K562 (cell line): ENCODE measurements at regions not wholly inside any gene's neighbourhood (a gene's known extent, or its start where the extent isn't known, plus 50 kb on each side); places are given as distances from the start of the nearest gene placed in this dataset.

Experiments
- ATAC-seq: fragments of 200-7000 bp; cut with Tn5 transposase; 3 replicates; pipeline ENCODE4 v1.9.1; 2020; ENCODE audit warnings: moderate library complexity
- BruUV-seq: library from RNA; stranded (reverse); fragments of 400-500 nt; replicated peaks from 2 replicates; lab custom pipeline; 2021; lab: Mats Ljungman, UMichigan
- CTCF ChIA-PET: fragments of 300-600 bp; formaldehyde crosslinking; extraction: SDS; loops from one replicate; lab custom pipeline; 2021; ENCODE audit warnings: low intra/inter-chr PET ratio; lab: Yijun Ruan, JAX
- POLR2A ChIA-PET: fragments of 300-600, 350-650 bp; sonication (Branson Sonifier 250); formaldehyde crosslinking; extraction: SDS; loops from one replicate; lab custom pipeline; 2021; ENCODE audit warnings: antibody characterized with exemption, inconsistent platforms; lab: Yijun Ruan, JAX
- DNase-seq, 4 experiments: peaks; one replicate each; pipeline versions ENCODE4 v3.0.0 to v3.0.0-alpha.2; 2011 to 2018; ENCODE audit warnings: low spot score in 3 of 4, mixed read lengths in 3 of 4; ENCODE audit errors: extremely low read depth in 1 of 4
- FAIRE-seq: peaks from 2 replicates; lab custom pipeline; 2011; peaks lifted over from hg19 to GRCh38; lab: Jason Lieb, UNC
- H2AFZ ChIP-seq: 2 replicates; pipeline ENCODE4 v1.6.0; 2011; ENCODE audit warnings: low read depth, low read length, control low read depth, inconsistent platforms
- H3K27ac ChIP-seq: fragments of 200-600 bp; 3 replicates; pipeline ENCODE4 v1.8.0; 2011; ENCODE audit warnings: low read depth, mild to moderate bottlenecking, control low read depth, inconsistent platforms, low read length, moderate library complexity, mixed read lengths; ENCODE audit errors: extremely low read depth
- H3K27me3 ChIP-seq, 2 experiments: fragments of 300-600 bp in 1 of 2; 2 replicates in 1 of 2; 3 replicates in 1 of 2; pipeline versions ENCODE4 v1.6.0 to v1.8.0; 2011; ENCODE audit warnings: inconsistent platforms in 2 of 2, low read length in 2 of 2, mild to moderate bottlenecking in 1 of 2, mixed read lengths in 1 of 2, moderate library complexity in 1 of 2; ENCODE audit not compliant: control insufficient read depth in 2 of 2, insufficient read depth in 2 of 2
- H3K36me3 ChIP-seq: fragments of 300-600 bp; 3 replicates; pipeline ENCODE4 v1.8.0; 2011; ENCODE audit warnings: mild to moderate bottlenecking, low read length, inconsistent platforms; ENCODE audit not compliant: control insufficient read depth, insufficient read depth
- H3K4me1 ChIP-seq, 2 experiments: fragments of 200-600 bp in 1 of 2; replicated peaks in 1 of 2; 2 replicates in 1 of 2; 3 replicates in 1 of 2; pipeline versions ENCODE4 v1.5.1 to v1.8.0; 2011; ENCODE audit warnings: inconsistent platforms in 2 of 2, low read length in 2 of 2, mild to moderate bottlenecking in 1 of 2, mixed read lengths in 1 of 2, moderate library complexity in 1 of 2; ENCODE audit not compliant: control insufficient read depth in 2 of 2, insufficient read depth in 2 of 2
- H3K4me2 ChIP-seq: 2 replicates; pipeline ENCODE4 v1.6.1; 2011; ENCODE audit warnings: low read length, control low read depth, inconsistent platforms, mixed read lengths; ENCODE audit not compliant: insufficient read depth
- H3K4me3 ChIP-seq: fragments of 200-600 bp; sonication (generic), shearing (Covaris generic); 2 replicates; pipeline ENCODE4 v1.5.1; 2016; ENCODE audit warnings: control low read depth, inconsistent platforms
- H3K79me2 ChIP-seq: fragments of 200-600 bp; 3 replicates; pipeline ENCODE4 v1.8.0; 2011; ENCODE audit warnings: low read length, inconsistent platforms; ENCODE audit not compliant: control insufficient read depth, insufficient read depth
- H3K9ac ChIP-seq, 2 experiments: 2 replicates each; pipeline versions ENCODE4 v1.6.0 to v1.6.1; 2011; ENCODE audit warnings: low read depth in 2 of 2, low read length in 2 of 2, control low read depth in 1 of 2, inconsistent platforms in 1 of 2, mild to moderate bottlenecking in 1 of 2, mixed read lengths in 1 of 2; ENCODE audit not compliant: insufficient read depth in 1 of 2
- H3K9me1 ChIP-seq: one replicate; pipeline ENCODE4 v1.6.0; 2011; ENCODE audit warnings: inconsistent platforms, mild to moderate bottlenecking, low read length, moderate library complexity; ENCODE audit not compliant: control insufficient read depth, insufficient read depth
- H3K9me3 ChIP-seq: replicated peaks from 2 replicates; pipeline ENCODE4 v1.5.1; 2011; ENCODE audit warnings: low read depth, low read length, inconsistent platforms; ENCODE audit not compliant: control insufficient read depth, insufficient read depth
- H4K20me1 ChIP-seq: replicated peaks from 2 replicates; pipeline ENCODE4 v1.6.1; 2011; ENCODE audit warnings: low read length, inconsistent platforms, mixed read lengths; ENCODE audit not compliant: control insufficient read depth, insufficient read depth
- CREM ChIP-seq: IDR thresholded peaks from 2 replicates; pipeline ENCODE4 v1.6.1; 2014; ENCODE audit warnings: antibody characterized with exemption, low read depth
- GATA2 ChIP-seq: sonication (generic); formaldehyde crosslinking; IDR thresholded peaks from 2 replicates; pipeline ENCODE4 v1.4.0; 2020; ENCODE audit warnings: mild to moderate bottlenecking, missing genetic modification reagents
- MAFG ChIP-seq: fragments of 450-650 bp; conservative IDR thresholded peaks from 2 replicates; pipeline ENCODE4 v1.6.1; 2016; ENCODE audit warnings: missing genetic modification characterization, missing compliant biosample characterization
- MCM2 ChIP-seq: fragments of 450-650 bp; IDR thresholded peaks from 2 replicates; pipeline ENCODE4 v1.6.1; 2017; ENCODE audit warnings: low read depth, mild to moderate bottlenecking
- NUFIP1 ChIP-seq: fragments of 450-650 bp; IDR thresholded peaks from 2 replicates; pipeline ENCODE4 v1.6.1; 2018; ENCODE audit not compliant: partially characterized antibody
- SRF ChIP-seq, 2 experiments: fragments of 250-450, 450-650 bp in 1 of 2; sonication (Bioruptor Pico) in 1 of 2; sonication (generic) in 1 of 2; formaldehyde crosslinking; IDR thresholded peaks; 2 replicates each; pipeline versions ENCODE4 v1.5.0 to v1.5.1; 2020 to 2022; ENCODE audit warnings: mild to moderate bottlenecking in 1 of 2, missing genetic modification reagents in 1 of 2
- THRAP3 ChIP-seq: fragments of 450-650 bp; IDR thresholded peaks from 2 replicates; pipeline ENCODE4 v1.6.1; 2016; ENCODE audit warnings: mild to moderate bottlenecking, inconsistent platforms, borderline replicate concordance
- ZNF121 ChIP-seq: sonication (generic); formaldehyde crosslinking; conservative IDR thresholded peaks from 2 replicates; pipeline ENCODE4 v1.8.0; 2022; ENCODE audit warnings: missing genetic modification reagents
- ZNF316 ChIP-seq: fragments of 450-650 bp; IDR thresholded peaks from 2 replicates; pipeline ENCODE4 v1.6.1; 2016
- ZNF551 ChIP-seq: fragments of 250-450 bp; sonication (Bioruptor Pico); IDR thresholded peaks from 2 replicates; pipeline ENCODE4 v1.5.0; 2021; ENCODE audit warnings: mild to moderate bottlenecking, moderate library complexity
- ZNF785 ChIP-seq: fragments of 250-450 bp; sonication (Bioruptor Pico); IDR thresholded peaks from 2 replicates; pipeline ENCODE4 v1.4.0; 2020; ENCODE audit warnings: mild to moderate bottlenecking
- WGBS: fragments of 100-300 bp; shearing (Covaris generic); methylation state at CpG from one replicate; pipeline ENCODE4 v1.1.6; 2016; ENCODE audit warnings: low coverage, mixed read lengths; ENCODE audit not compliant: insufficient coverage; ENCODE audit errors: missing lambda C conversion rate; 5-methylcytosine and 5-hydroxymethylcytosine counted together
- in situ Hi-C: fragments of 300-500 bp; cut with MboI; formaldehyde crosslinking; loops from 4 replicates; pipeline ENCODE4 v1.15.0; 2018; ENCODE audit warnings: inconsistent platforms, mixed read lengths
- intact Hi-C: fragments of 100-400 bp; cut with micrococcal nuclease; formaldehyde crosslinking; loops from 2 replicates; pipeline ENCODE4 v1.14.2; 2022
- TF ChIP-seq, protein P1 (sequence below): fragments of 250-450 bp; sonication (Bioruptor Pico); IDR thresholded peaks from 2 replicates; pipeline ENCODE4 v1.5.0; 2020; ENCODE audit warnings: mild to moderate bottlenecking

DNA sequence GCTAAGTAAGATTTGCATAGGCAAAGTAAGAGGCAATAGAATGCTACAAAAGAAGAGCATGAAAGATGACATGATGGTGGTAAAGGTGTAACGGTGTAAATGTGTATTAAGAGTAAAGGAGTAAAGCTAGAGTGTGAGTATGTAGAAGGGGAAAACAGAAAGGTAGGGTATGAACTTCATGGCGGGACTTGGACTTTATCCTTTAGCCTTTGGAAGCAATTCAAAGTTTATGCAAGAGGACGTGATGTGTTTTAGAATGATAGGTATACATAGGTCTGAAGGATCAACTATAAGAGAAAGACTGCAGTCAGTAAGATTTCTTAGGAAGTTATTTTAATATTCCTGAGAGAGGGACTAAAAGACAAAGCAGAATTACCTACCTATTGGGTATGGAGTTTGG is 358.0 kb upstream of the FAT3 start (continued):
- no peak for TF ChIP-seq ZNF551 (CRISPR knock-in tag)
- TF ChIP-seq NUFIP1, result no peak

DNA sequence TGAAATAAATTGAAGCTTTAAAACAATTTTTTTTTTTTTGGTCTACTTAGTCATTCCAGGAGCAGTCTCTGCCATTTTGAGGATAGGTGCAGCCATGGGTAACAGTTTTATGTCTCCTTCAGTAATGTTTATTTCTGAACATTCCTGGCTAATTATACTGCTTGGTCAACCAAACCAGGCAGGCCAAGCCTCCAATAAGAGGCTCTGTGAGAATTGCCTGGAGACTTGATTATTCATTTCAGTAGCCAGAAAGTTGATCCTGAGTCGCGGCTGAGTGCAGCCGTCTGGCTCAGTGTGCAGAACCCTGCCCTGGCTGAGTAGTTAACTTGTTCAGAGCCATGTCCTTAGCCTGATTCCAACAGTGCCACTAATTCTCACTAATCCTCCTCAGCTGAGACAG is 364.0 kb upstream of the FAT3 start:
- Histone ChIP-seq H2AFZ (no peak overlapping the region), H3K4me3 (no peak overlapping the region), H3K27me3 (no peaks in the 10 kb centered on the region), H3K9me3 (no peaks in the 10 kb centered on the region; the same call in 1 of the 2 replicates), H3K4me1 (no peaks in the 10 kb centered on the region), H3K27ac (no peak overlapping the region), H3K9ac (no peak overlapping the region), H3K79me2 (no peaks in the 10 kb centered on the region), H3K4me2 (no peak overlapping the region), H3K36me3 (no peaks in the 10 kb centered on the region), H4K20me1 (no peaks in the 10 kb centered on the region), H3K9me1 (no peaks in the 10 kb centered on the region)
- in situ Hi-C loops, result no loop called here
- DNase-seq (no peak), ATAC-seq (no peak), FAIRE-seq (no peak)
- intact Hi-C loops, result no loop called here
- TF ChIP-seq GATA2 (CRISPR knock-in tag), result no peak
- TF ChIP-seq ZNF785, result no peak
- no peak for TF ChIP-seq SRF (CRISPR knock-in tag; IDR thresholded peaks at IDR 0.05)
- TF ChIP-seq ZNF121 (CRISPR knock-in tag), result no peak
- 18% methylated on average over 3 of the region's 3 CpGs for WGBS
- ChIA-PET CTCF (no interaction called here), POLR2A (no interaction called here)
- no TSS peak for BruUV-seq

DNA sequence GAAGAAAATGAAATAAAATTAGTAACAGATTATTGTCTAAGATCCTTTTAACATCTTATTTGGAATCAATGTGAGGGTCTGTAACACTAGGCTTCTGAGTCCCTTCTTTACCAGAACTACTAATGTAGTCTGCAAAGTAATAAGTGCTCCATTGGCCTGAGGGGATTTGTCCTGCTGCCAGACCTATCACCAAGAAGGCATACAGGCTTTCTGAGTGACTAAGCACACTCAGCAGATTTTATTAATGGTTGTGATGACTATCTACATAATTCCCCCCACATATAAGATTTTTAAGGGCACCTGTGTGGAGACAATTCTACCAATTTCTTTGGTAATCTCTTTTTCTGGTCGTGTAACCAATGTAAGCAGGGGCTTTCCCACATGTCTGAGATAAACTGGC is 365.0 kb upstream of the FAT3 start:
- 9% methylated on average over 1 of the region's 1 CpG for WGBS
- FAIRE-seq, result no peak

More for the DNA sequence above, 365.0 kb upstream of the FAT3 start:
- TF ChIP-seq CREM (no peak), ZNF316 (0 out of 2 replicates have a peak, but pooled peaks have one; percentile 4), THRAP3 (no peak), MCM2 (no peak), MAFG (tag) (no peak; the same call in 1 of the 2 replicates)
- TF ChIP-seq, protein P1, sequence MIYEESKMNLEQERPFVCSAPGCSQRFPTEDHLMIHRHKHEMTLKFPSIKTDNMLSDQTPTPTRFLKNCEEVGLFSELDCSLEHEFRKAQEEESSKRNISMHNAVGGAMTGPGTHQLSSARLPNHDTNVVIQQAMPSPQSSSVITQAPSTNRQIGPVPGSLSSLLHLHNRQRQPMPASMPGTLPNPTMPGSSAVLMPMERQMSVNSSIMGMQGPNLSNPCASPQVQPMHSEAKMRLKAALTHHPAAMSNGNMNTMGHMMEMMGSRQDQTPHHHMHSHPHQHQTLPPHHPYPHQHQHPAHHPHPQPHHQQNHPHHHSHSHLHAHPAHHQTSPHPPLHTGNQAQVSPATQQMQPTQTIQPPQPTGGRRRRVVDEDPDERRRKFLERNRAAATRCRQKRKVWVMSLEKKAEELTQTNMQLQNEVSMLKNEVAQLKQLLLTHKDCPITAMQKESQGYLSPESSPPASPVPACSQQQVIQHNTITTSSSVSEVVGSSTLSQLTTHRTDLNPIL (CRISPR knock-in tag), result no peak
- no peaks in the 10 kb centered on the region for H3K79me2 ChIP-seq
- H3K27ac ChIP-seq, result no peak overlapping the region
- no peak overlapping the region for H3K4me3 ChIP-seq
- no peaks in the 10 kb centered on the region for H3K4me1 ChIP-seq
- no peak overlapping the region for H2AFZ ChIP-seq
- no TSS peak for BruUV-seq
- intact Hi-C loops (no loop called here), in situ Hi-C loops (no loop called here)
- H3K4me2 ChIP-seq, result no peak overlapping the region
- H3K9me1 ChIP-seq, result no peaks in the 10 kb centered on the region
- H3K27me3 ChIP-seq, result no peaks in the 10 kb centered on the region
- ChIA-PET CTCF (no interaction called here), POLR2A (no interaction called here)
- H4K20me1 ChIP-seq, result no peaks in the 10 kb centered on the region
- H3K9ac ChIP-seq, result no peak overlapping the region
- DNase-seq (no peak), ATAC-seq (no peak)
- no peaks in the 10 kb centered on the region for H3K36me3 ChIP-seq
- H3K9me3 ChIP-seq, result no peaks in the 10 kb centered on the region
